NCI-H446 (cell line): ENCODE measurements at regions not wholly inside any gene's neighbourhood (a gene's known extent, or its start where the extent isn't known, plus 50 kb on each side); places are given as distances from the start of the nearest gene placed in this dataset.
"Not testable (repeated sequence)": the region's sequence is repeated elsewhere in the genome, so short reads cannot be mapped to it uniquely, and the experiment has no call there.

ENCODE experiments used
- DNase-seq, 2 experiments: peaks; one replicate each; lab custom pipeline; 2025; lab: John Stamatoyannopoulos, UW

- no peak for DNase-seq
Measured at GRCh38 chr13:37510441-37510840, 88.1 kb downstream of the POSTN start.

- no peak for DNase-seq
Measured at GRCh38 chr13:37505531-37505930, 93.0 kb downstream of the POSTN start.

DNA sequence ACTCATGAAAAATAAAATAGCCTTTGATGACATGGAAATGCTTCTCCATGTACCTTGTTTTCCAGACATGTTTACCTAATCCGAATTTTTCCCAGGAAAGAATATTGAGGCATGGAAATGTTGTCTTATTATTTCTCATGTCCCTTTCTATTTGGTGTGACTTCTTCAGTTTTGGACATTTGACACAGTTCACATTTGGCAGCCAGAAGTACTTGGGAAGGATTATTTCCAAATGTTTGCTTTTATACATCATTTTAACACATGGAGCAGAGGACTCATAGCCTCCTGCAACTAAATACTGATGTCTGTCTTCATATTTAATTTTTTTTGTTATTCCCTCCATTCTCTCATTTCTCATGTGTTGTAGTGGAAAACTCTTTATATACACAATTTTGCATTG, 94.3 kb downstream of the POSTN start:
- no peak for DNase-seq

GRCh38 chr13:37503287-37503686, 95.3 kb downstream of the POSTN start:
- DNase-seq, result no peak

GRCh38 chr13:37502303-37502993, 96.1 kb downstream of the POSTN start:
- DNase-seq, result not testable (repeated sequence)

DNA sequence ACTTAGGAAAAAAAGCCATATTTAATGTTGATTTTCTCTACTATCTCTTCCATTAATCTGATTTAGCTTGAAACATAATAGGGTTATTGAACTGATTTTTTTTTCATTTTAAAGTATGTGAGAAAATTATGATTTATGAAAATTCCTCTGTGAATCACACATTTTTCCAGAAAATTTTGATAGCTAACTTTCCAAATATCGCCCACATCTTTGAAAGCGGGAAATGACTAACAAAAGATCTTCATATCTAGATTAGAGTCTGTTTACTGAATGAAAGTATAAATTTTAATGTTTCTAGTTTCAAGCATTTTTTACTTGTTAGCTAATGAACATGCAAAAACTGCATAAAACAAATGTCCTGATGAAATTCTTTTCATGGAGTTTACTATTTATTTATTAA, 97.4 kb downstream of the POSTN start:
- DNase-seq, result no peak

- peak; percentile 37 to 80 for DNase-seq
Measured at GRCh38 chr13:37495046-37495445, 103.5 kb downstream of the POSTN start.

GRCh38 chr13:37493775-37494174, 104.8 kb downstream of the POSTN start:
- DNase-seq, result no peak

DNA sequence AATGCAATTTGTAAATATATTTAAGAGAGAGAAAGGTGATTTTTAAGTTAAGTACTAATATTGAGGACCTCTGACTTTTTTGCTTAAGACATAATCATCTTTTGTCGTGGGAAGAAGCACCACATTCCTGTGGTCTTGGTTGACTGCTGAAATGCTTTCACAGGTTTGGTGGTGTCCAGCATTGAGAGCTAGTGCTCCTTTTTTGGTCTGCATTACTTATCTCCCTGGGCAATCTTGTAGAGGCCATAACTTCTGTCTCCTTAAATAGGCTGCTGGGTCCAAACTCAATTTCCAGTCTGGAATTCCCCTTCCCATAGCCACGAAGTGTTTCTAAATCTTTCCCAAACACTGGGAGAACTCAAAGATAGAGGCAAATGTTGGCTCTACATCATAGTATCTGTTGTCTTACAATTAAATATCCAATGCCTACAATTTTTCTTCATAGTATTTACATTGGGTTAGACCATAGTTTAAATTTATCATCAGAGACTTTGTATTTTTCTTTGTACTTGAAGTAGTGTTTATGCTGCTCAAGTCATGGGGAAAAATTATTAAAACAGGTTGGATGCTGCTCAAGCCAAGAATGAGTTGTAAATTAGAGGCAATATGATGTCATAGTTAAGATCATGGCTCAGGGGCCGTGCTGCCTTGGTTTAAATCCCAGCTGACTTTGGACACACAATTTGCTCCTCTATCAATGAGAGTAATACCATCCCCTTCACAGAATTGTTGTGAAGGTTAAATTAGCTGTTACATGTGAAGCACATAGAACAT, 105.6 kb downstream of the POSTN start:
- peak in 1 of 2 experiments; percentile 13 for DNase-seq

- no peak for DNase-seq
Measured at GRCh38 chr13:37492075-37492474, 106.5 kb downstream of the POSTN start.

DNA sequence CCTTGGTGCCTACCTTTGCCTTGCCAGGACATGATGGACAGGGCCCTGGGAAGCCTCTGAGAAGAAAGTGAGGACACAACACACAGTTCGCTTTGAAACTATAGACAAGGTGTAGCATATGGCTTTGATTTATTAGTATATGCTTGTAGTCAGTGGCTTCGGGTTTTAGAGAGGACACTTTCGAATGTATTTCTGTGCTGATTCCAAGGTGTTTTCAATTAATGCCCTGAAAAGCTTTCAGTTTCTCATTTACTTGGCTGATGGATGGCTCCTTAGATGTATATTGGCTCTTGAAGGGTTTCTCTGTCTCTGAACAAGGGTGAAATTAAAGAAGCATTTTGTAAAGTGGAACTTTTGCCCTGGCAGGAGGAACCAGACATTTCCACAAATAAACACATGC, 106.9 kb downstream of the POSTN start:
- no peak for DNase-seq

- DNase-seq, result no peak
Measured at GRCh38 chr13:37490176-37490779, 108.3 kb downstream of the POSTN start.

DNA sequence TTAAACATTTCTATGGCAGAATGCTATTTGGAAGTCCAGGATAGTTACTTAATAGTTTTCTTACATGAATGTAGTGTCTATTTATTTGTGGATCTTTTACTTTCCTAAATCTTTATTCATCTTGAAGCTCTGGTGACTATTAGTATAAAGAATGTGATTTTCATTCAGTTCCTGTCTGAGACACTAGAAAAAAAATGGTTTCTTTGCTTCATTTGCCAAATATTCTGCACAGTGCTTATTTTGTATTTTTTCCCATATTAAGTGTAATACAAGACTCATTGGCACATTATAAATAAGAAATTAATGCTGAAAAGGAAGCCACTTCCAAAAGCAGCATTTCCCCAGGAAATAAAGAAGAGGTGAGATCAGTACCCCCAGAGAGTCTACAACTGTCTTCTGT, 109.8 kb downstream of the POSTN start:
- no peak for DNase-seq

DNA sequence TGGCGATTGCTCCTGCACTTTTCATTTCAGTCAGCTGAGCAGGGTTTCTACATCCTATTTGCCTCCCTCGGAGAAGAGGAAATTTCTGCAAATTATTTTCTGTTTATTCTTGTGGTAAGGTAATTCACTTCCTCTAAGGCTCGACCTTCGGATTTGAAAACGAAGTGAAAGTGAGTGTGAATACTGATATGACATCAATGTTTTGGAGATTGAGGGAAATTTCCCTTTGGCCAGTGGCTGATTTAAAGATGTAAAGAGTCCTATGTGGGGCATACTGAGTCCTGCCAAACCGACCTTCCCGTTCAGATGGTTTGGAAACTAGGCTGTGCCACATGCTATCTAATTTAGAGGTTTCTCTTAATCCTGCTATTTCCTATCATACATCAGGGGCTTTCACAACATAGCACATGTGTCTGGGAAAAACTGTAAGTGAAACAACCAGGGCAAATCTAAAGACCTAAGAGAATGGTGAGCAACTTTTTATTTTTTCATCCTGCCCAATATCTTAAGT, 112.3 kb downstream of the POSTN start:
- no peak for DNase-seq

- no peak for DNase-seq
Measured at GRCh38 chr13:37485756-37486155, 112.8 kb downstream of the POSTN start.

GRCh38 chr13:37484056-37484455, 114.5 kb downstream of the POSTN start:
- DNase-seq, result no peak

- no peak for DNase-seq
Measured at GRCh38 chr13:37482331-37482730, 116.2 kb downstream of the POSTN start.

- no peak for DNase-seq
Measured at GRCh38 chr13:37481885-37482227, 116.7 kb downstream of the POSTN start.

GRCh38 chr13:37481011-37481884, 117.3 kb downstream of the POSTN start:
- peak; percentile 29 to 35 for DNase-seq

DNA sequence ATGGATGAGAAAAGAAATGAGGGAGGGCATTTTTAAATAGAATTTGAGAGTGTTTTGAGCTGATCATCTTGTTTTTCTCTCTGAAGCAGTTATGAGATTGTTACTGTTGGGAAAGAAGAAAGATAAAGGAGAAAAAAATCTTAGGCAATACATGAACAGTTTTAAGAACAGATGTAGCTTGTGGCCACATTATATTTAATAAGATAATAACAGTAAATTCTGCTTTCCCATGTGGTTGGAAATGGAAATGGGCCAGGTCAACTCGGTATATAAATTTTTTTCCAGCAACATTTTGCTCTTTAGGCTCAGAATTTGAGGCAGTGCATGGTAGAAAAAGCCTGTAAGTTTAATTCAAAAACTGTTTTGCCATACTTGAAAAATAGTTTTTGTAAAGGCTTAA, 118.7 kb downstream of the POSTN start:
- DNase-seq, result no peak

DNA sequence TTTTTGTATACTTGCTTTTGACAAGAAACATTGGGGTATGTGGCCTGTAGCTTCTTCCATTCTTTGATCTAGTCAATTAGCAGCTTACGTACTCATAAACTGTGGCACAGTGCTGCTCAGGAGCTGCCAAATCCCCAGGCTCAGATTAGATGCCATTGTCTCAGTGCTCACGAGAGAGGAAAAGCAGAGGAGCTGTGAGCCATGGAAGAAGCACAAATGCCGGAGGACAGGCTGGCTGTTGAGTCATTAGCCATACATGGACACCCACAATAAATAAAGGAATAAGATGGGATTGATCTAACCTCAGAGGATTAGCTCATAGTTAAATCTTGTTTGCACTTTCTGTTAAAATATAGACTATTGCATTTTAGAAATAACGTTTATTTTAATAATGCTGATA, 121.7 kb downstream of the POSTN start:
- DNase-seq, result no peak

DNA sequence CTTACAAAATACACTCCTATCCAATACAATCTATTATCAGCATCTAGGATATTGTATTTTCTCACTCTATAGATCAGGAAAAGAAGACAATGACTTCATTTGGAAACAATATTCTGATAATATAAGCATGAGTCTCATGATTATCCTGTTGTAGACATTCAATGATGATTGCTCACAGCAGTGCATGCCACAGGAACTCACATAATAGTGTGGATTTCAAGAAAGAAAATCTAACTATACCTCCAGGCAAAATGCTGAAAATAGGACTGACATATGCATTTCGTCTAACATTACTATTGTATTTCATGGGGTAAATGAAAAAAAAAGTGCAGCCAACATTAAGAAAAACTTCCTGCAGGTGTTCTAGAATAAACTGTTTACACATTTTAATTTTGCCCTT, 122.6 kb downstream of the POSTN start:
- no peak for DNase-seq
